Endothelial cell (in vitro differentiated cells): ENCODE measurements at regions not wholly inside any gene's neighbourhood (a gene's known extent, or its start where the extent isn't known, plus 50 kb on each side); places are given as distances from the start of the nearest gene placed in this dataset.

Experiments used
- DNase-seq: peaks from one replicate; pipeline ENCODE4 v3.0.0; 2021; ENCODE audit warnings: low spot score
- H3K27ac Mint-ChIP-seq: one replicate; pipeline ENCODE4 v1.8.0; 2021; ENCODE audit warnings: mixed read lengths, inconsistent platforms; ENCODE audit not compliant: unreplicated experiment
- H3K27me3 Mint-ChIP-seq: one replicate; pipeline ENCODE4 v1.8.0; 2021; ENCODE audit warnings: mild to moderate bottlenecking, moderate library complexity, mixed read lengths, inconsistent platforms; ENCODE audit not compliant: unreplicated experiment
- H3K36me3 Mint-ChIP-seq: one replicate; pipeline ENCODE4 v1.8.0; 2021; ENCODE audit warnings: mild to moderate bottlenecking, low read depth, mixed read lengths, inconsistent platforms; ENCODE audit not compliant: unreplicated experiment
- H3K4me1 Mint-ChIP-seq: one replicate; pipeline ENCODE4 v1.8.0; 2021; ENCODE audit warnings: mild to moderate bottlenecking, mixed read lengths, inconsistent platforms; ENCODE audit not compliant: unreplicated experiment
- H3K4me3 Mint-ChIP-seq: one replicate; pipeline ENCODE4 v1.8.0; 2021; ENCODE audit warnings: mild to moderate bottlenecking, mixed read lengths, inconsistent platforms; ENCODE audit not compliant: unreplicated experiment
- H3K9me3 Mint-ChIP-seq: one replicate; pipeline ENCODE4 v1.8.0; 2021; ENCODE audit warnings: mixed read lengths, inconsistent platforms; ENCODE audit not compliant: unreplicated experiment
- CTCF ChIP-seq: fragments of 200-600 bp; sonication (generic); IDR thresholded peaks from one replicate; pipeline ENCODE4 v1.5.0; 2021; ENCODE audit warnings: antibody characterized with exemption; ENCODE audit not compliant: unreplicated experiment

- Mint-ChIP-seq H3K36me3 (no peaks in the 10 kb centered on the region), H3K27me3 (no peaks in the 10 kb centered on the region), H3K9me3 (no peaks in the 10 kb centered on the region), H3K4me3 (no peak overlapping the region), H3K27ac (no peak overlapping the region), H3K4me1 (no peaks in the 10 kb centered on the region)
- DNase-seq = no peak
- TF ChIP-seq CTCF = no peak
Measured at GRCh38 chr14:38500125-38500524, 244.2 kb upstream of the CLEC14A start.

DNA sequence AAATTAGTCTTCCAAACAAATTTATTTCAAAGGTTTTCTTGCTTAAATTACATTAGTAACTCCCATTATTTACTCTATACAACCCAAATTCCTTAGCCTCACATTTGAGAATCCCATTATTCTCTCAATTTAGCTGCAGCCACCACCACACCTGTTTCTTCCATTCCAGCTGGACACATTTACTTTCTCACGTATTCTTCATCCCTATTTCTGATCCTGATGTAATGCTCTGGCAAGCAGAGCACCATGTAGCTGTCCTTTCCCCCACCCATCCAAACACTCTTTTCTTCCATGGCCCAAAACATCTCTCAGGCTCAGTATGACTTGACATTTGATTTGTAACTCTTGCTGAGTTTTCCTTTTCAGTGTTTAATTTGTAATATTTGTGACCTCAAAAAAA is 240.2 kb upstream of the CLEC14A start:
- TF ChIP-seq CTCF = no peak
- Mint-ChIP-seq H3K4me1 (no peaks in the 10 kb centered on the region), H3K4me3 (no peak overlapping the region), H3K36me3 (no peaks in the 10 kb centered on the region), H3K27ac (no peak overlapping the region), H3K9me3 (no peaks in the 10 kb centered on the region), H3K27me3 (no peaks in the 10 kb centered on the region)
- no peak for DNase-seq

GRCh38 chr14:38490273-38490672 is 234.4 kb upstream of the CLEC14A start:
- Mint-ChIP-seq H3K4me3 (no peak overlapping the region), H3K36me3 (no peaks in the 10 kb centered on the region), H3K4me1 (no peaks in the 10 kb centered on the region), H3K27ac (no peak overlapping the region), H3K27me3 (no peaks in the 10 kb centered on the region), H3K9me3 (no peaks in the 10 kb centered on the region)
- DNase-seq = no peak
- no peak for TF ChIP-seq CTCF

GRCh38 chr14:38485026-38485425 is 229.1 kb upstream of the CLEC14A start:
- no peak overlapping the region for H3K4me3 Mint-ChIP-seq

More at GRCh38 chr14:38485026-38485425, 229.1 kb upstream of the CLEC14A start:
- H3K27ac Mint-ChIP-seq = no peak overlapping the region
- H3K36me3 Mint-ChIP-seq = no peaks in the 10 kb centered on the region
- DNase-seq = no peak
- no peaks in the 10 kb centered on the region for H3K4me1 Mint-ChIP-seq
- no peaks in the 10 kb centered on the region for H3K9me3 Mint-ChIP-seq
- no peak for TF ChIP-seq CTCF
- no peaks in the 10 kb centered on the region for H3K27me3 Mint-ChIP-seq
